Prostate gland (tissue), 2 donors: ENCODE measurements at regions not wholly inside any gene's neighbourhood (a gene's known extent, or its start where the extent isn't known, plus 50 kb on each side); places are given as distances from the start of the nearest gene placed in this dataset.

Experiments used
- POLR2A ChIP-seq: fragments of 450-650 bp; IDR thresholded peaks from one replicate; pipeline ENCODE4 v1.6.1; 2016; ENCODE audit warnings: antibody characterized with exemption, mild to moderate bottlenecking
- POLR2AphosphoS5 ChIP-seq: sonication (generic); formaldehyde crosslinking; IDR thresholded peaks from one replicate; pipeline ENCODE4 v1.6.1; 2017; ENCODE audit warnings: antibody characterized with exemption
- TF ChIP-seq, protein P1 (sequence below), 4 experiments: fragments of 200-600 bp in 2 of 4; fragments of 450-650 bp in 2 of 4; sonication (generic) in 2 of 4; IDR thresholded peaks; 1 replicate in 3 of 4; 2 replicates in 1 of 4; pipeline ENCODE4 v1.5.1; 2016 to 2019; ENCODE audit warnings: antibody characterized with exemption in 4 of 4, mild to moderate bottlenecking in 2 of 4, moderate library complexity in 2 of 4

DNA sequence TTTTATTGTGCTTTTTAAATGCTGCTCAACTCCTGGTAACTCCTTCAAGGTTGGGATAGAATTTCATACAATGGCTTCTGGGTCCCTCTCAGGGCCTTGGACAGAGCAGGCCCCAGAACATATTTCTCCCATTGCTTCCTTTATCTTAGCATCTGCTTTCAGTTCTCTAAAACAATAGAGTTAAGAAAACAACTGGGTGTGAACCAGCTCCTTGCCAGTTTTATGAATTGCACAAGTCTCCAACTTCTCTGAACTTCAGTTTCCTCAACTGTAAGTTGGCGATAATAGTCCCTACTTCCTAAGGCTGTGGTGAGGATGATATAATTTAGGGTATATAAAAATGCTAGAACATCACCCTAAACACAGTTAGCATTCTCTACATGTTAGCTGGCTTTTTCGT lies 77.0 kb upstream of the INHBA start:
- TF ChIP-seq POLR2A (no peak), POLR2AphosphoS5 (no peak)
- TF ChIP-seq, protein P1, sequence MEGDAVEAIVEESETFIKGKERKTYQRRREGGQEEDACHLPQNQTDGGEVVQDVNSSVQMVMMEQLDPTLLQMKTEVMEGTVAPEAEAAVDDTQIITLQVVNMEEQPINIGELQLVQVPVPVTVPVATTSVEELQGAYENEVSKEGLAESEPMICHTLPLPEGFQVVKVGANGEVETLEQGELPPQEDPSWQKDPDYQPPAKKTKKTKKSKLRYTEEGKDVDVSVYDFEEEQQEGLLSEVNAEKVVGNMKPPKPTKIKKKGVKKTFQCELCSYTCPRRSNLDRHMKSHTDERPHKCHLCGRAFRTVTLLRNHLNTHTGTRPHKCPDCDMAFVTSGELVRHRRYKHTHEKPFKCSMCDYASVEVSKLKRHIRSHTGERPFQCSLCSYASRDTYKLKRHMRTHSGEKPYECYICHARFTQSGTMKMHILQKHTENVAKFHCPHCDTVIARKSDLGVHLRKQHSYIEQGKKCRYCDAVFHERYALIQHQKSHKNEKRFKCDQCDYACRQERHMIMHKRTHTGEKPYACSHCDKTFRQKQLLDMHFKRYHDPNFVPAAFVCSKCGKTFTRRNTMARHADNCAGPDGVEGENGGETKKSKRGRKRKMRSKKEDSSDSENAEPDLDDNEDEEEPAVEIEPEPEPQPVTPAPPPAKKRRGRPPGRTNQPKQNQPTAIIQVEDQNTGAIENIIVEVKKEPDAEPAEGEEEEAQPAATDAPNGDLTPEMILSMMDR (IDR thresholded peaks at IDR 0.05) = no peak
